ENCODE measurements at regions not wholly inside any gene's neighbourhood (a gene's known extent, or its start where the extent isn't known, plus 50 kb on each side); places are given as distances from the start of the nearest gene placed in this dataset.

- Histone ChIP-seq H3K4me3 (ENCODE audit: low read length in 2 of 2) (no peak overlapping the region), H2BK5ac (ENCODE audit: low read length) (no peak overlapping the region), H4K91ac (ENCODE audit: low read depth, low read length, poor library complexity) (no peak overlapping the region), H4K8ac (ENCODE audit: low read depth, low read length) (no peak overlapping the region), H3K9ac (ENCODE audit: low read depth, low read length, poor library complexity) (no peak overlapping the region), H3K18ac (ENCODE audit: low read length) (no peak overlapping the region), H3K4me2 (ENCODE audit: insufficient read depth, low read length, poor library complexity, severe bottlenecking) (no peak overlapping the region), H2AFZ (ENCODE audit: low read length) (no peak overlapping the region), H3K27ac (replicated peaks; ENCODE audit: low read length) (no peak overlapping the region), H3K23ac (ENCODE audit: low read depth, low read length, poor library complexity) (no peak overlapping the region), H2AK5ac (ENCODE audit: low read depth, low read length) (no peak overlapping the region), H2BK12ac (ENCODE audit: low read length) (no peak overlapping the region), H3K4ac (ENCODE audit: low read length) (no peak overlapping the region), H3K27me3 (ENCODE audit: control insufficient read depth in 3 of 3, insufficient read depth in 3 of 3, low read depth in 1 of 3, low read length in 3 of 3) (no peaks in the 10 kb centered on the region), H3K36me3 (replicated peaks in 1 of 2; ENCODE audit: control insufficient read depth in 2 of 2, insufficient read depth in 2 of 2, low read length in 2 of 2) (no peaks in the 10 kb centered on the region), H3K14ac (ENCODE audit: low read length) (no peak overlapping the region), H3K4me1 (ENCODE audit: control insufficient read depth in 2 of 2, insufficient read depth in 1 of 2, low read depth in 1 of 2, low read length in 2 of 2) (peaks cover 0 to 1% of the 10 kb centered on the region in 2 donors), H2BK120ac (ENCODE audit: low read depth, low read length) (no peak overlapping the region), H3K9me3 (replicated peaks in 1 of 2; ENCODE audit: control insufficient read depth in 2 of 2, insufficient read depth in 1 of 2, low read depth in 1 of 2, low read length in 2 of 2) (peaks cover 0 to 6% of the 10 kb centered on the region in 2 donors), H2BK15ac (ENCODE audit: low read length) (no peak overlapping the region), H3K79me1 (ENCODE audit: low read depth, low read length) (no peaks in the 10 kb centered on the region)
- DNase-seq (ENCODE audit: low spot score): no peak
- no CpG with 5 or more reads among the region's 1 CpG for WGBS, 2 donors (ENCODE audit: extremely low coverage in 2 of 2, insufficient read length in 2 of 2, insufficient replicate concordance in 1 of 2)
Observed at GRCh38 chr3:5282703-5283102, 95.2 kb downstream of the EDEM1 start.

- Histone ChIP-seq H3K4me3 (ENCODE audit: low read length in 2 of 2) (peak overlapping the region in 1 of 2 donors; percentile 62), H2BK15ac (ENCODE audit: low read length) (no peak overlapping the region), H3K9ac (ENCODE audit: low read depth, low read length, poor library complexity) (no peak overlapping the region), H3K4me1 (ENCODE audit: control insufficient read depth in 2 of 2, insufficient read depth in 1 of 2, low read depth in 1 of 2, low read length in 2 of 2) (no peaks in the 10 kb centered on the region), H4K91ac (ENCODE audit: low read depth, low read length, poor library complexity) (no peak overlapping the region), H2AFZ (ENCODE audit: low read length) (no peak overlapping the region), H3K27me3 (ENCODE audit: control insufficient read depth in 3 of 3, insufficient read depth in 3 of 3, low read depth in 1 of 3, low read length in 3 of 3) (no peaks in the 10 kb centered on the region), H4K8ac (ENCODE audit: low read depth, low read length) (no peak overlapping the region), H3K4me2 (ENCODE audit: insufficient read depth, low read length, poor library complexity, severe bottlenecking) (no peak overlapping the region), H3K36me3 (replicated peaks in 1 of 2; ENCODE audit: control insufficient read depth in 2 of 2, insufficient read depth in 2 of 2, low read length in 2 of 2) (no peaks in the 10 kb centered on the region), H3K18ac (ENCODE audit: low read length) (peak overlapping the region; percentile 18), H3K14ac (ENCODE audit: low read length) (no peak overlapping the region), H3K4ac (ENCODE audit: low read length) (no peak overlapping the region), H3K27ac (replicated peaks; ENCODE audit: low read length) (no peak overlapping the region), H2BK5ac (ENCODE audit: low read length) (no peak overlapping the region), H3K9me3 (replicated peaks in 1 of 2; ENCODE audit: control insufficient read depth in 2 of 2, insufficient read depth in 1 of 2, low read depth in 1 of 2, low read length in 2 of 2) (peaks cover 0 to 6% of the 10 kb centered on the region in 2 donors), H2BK120ac (ENCODE audit: low read depth, low read length) (no peak overlapping the region), H2AK5ac (ENCODE audit: low read depth, low read length) (no peak overlapping the region), H3K79me1 (ENCODE audit: low read depth, low read length) (no peaks in the 10 kb centered on the region), H2BK12ac (ENCODE audit: low read length) (no peak overlapping the region), H3K23ac (ENCODE audit: low read depth, low read length, poor library complexity) (no peak overlapping the region)
- DNase-seq (ENCODE audit: low spot score): no peak
Observed at GRCh38 chr3:5285439-5285838, 97.9 kb downstream of the EDEM1 start.

GRCh38 chr3:5290915-5291314 lies 103.4 kb downstream of the EDEM1 start:
- H3K4me1 ChIP-seq (ENCODE audit: control insufficient read depth in 2 of 2, insufficient read depth in 1 of 2, low read depth in 1 of 2, low read length in 2 of 2): no peaks in the 10 kb centered on the region
- H3K14ac ChIP-seq (ENCODE audit: low read length): no peak overlapping the region
- no peaks in the 10 kb centered on the region for H3K27me3 ChIP-seq (ENCODE audit: control insufficient read depth in 3 of 3, insufficient read depth in 3 of 3, low read depth in 1 of 3, low read length in 3 of 3)
- no peaks in the 10 kb centered on the region for H3K79me1 ChIP-seq (ENCODE audit: low read depth, low read length)
- H3K27ac ChIP-seq (replicated peaks; ENCODE audit: low read length): no peak overlapping the region
- no peak overlapping the region for H3K4ac ChIP-seq (ENCODE audit: low read length)
- no peak overlapping the region for H4K8ac ChIP-seq (ENCODE audit: low read depth, low read length)
- H2BK12ac ChIP-seq (ENCODE audit: low read length): no peak overlapping the region
- no peak for DNase-seq (ENCODE audit: low spot score)
- H4K91ac ChIP-seq (ENCODE audit: low read depth, low read length, poor library complexity): no peak overlapping the region
- H2AFZ ChIP-seq (ENCODE audit: low read length): no peak overlapping the region
- no peak overlapping the region for H2AK5ac ChIP-seq (ENCODE audit: low read depth, low read length)
- no peak overlapping the region for H3K23ac ChIP-seq (ENCODE audit: low read depth, low read length, poor library complexity)
- H3K9ac ChIP-seq (ENCODE audit: low read depth, low read length, poor library complexity): no peak overlapping the region
- H3K4me3 ChIP-seq (ENCODE audit: low read length in 2 of 2): no peak overlapping the region
- H2BK120ac ChIP-seq (ENCODE audit: low read depth, low read length): no peak overlapping the region
- no peaks in the 10 kb centered on the region for H3K36me3 ChIP-seq (replicated peaks in 1 of 2; ENCODE audit: control insufficient read depth in 2 of 2, insufficient read depth in 2 of 2, low read length in 2 of 2)
- H3K18ac ChIP-seq (ENCODE audit: low read length): no peak overlapping the region
- H3K4me2 ChIP-seq (ENCODE audit: insufficient read depth, low read length, poor library complexity, severe bottlenecking): no peak overlapping the region
- WGBS, 2 donors (ENCODE audit: extremely low coverage in 2 of 2, insufficient read length in 2 of 2, insufficient replicate concordance in 1 of 2): no CpG with 5 or more reads among the region's 3 CpGs
- no peak overlapping the region for H2BK5ac ChIP-seq (ENCODE audit: low read length)
- no peak overlapping the region for H2BK15ac ChIP-seq (ENCODE audit: low read length)
- H3K9me3 ChIP-seq (replicated peaks in 1 of 2; ENCODE audit: control insufficient read depth in 2 of 2, insufficient read depth in 1 of 2, low read depth in 1 of 2, low read length in 2 of 2): no peaks in the 10 kb centered on the region

- H2BK15ac ChIP-seq (ENCODE audit: low read length): no peak overlapping the region
- H3K27me3 ChIP-seq (ENCODE audit: control insufficient read depth in 3 of 3, insufficient read depth in 3 of 3, low read depth in 1 of 3, low read length in 3 of 3): no peaks in the 10 kb centered on the region
- no peak overlapping the region for H3K4me3 ChIP-seq (ENCODE audit: low read length in 2 of 2)
- no peak overlapping the region for H3K4me2 ChIP-seq (ENCODE audit: insufficient read depth, low read length, poor library complexity, severe bottlenecking)
- no peaks in the 10 kb centered on the region for H3K9me3 ChIP-seq (replicated peaks in 1 of 2; ENCODE audit: control insufficient read depth in 2 of 2, insufficient read depth in 1 of 2, low read depth in 1 of 2, low read length in 2 of 2)
- H2BK5ac ChIP-seq (ENCODE audit: low read length): no peak overlapping the region
- no peak overlapping the region for H3K4ac ChIP-seq (ENCODE audit: low read length)
- H3K36me3 ChIP-seq (replicated peaks in 1 of 2; ENCODE audit: control insufficient read depth in 2 of 2, insufficient read depth in 2 of 2, low read length in 2 of 2): no peaks in the 10 kb centered on the region
- H2AFZ ChIP-seq (ENCODE audit: low read length): no peak overlapping the region
- H3K79me1 ChIP-seq (ENCODE audit: low read depth, low read length): no peaks in the 10 kb centered on the region
- H4K8ac ChIP-seq (ENCODE audit: low read depth, low read length): no peak overlapping the region
- H3K9ac ChIP-seq (ENCODE audit: low read depth, low read length, poor library complexity): no peak overlapping the region
- no peak overlapping the region for H3K18ac ChIP-seq (ENCODE audit: low read length)
- no peak for DNase-seq (ENCODE audit: low spot score)
- no peak overlapping the region for H4K91ac ChIP-seq (ENCODE audit: low read depth, low read length, poor library complexity)
- no peaks in the 10 kb centered on the region for H3K4me1 ChIP-seq (ENCODE audit: control insufficient read depth in 2 of 2, insufficient read depth in 1 of 2, low read depth in 1 of 2, low read length in 2 of 2)
- no peak overlapping the region for H2BK120ac ChIP-seq (ENCODE audit: low read depth, low read length)
- H3K14ac ChIP-seq (ENCODE audit: low read length): no peak overlapping the region
- H3K23ac ChIP-seq (ENCODE audit: low read depth, low read length, poor library complexity): no peak overlapping the region
- no peak overlapping the region for H3K27ac ChIP-seq (replicated peaks; ENCODE audit: low read length)
- no peak overlapping the region for H2BK12ac ChIP-seq (ENCODE audit: low read length)
- WGBS, 2 donors (ENCODE audit: extremely low coverage in 2 of 2, insufficient read length in 2 of 2, insufficient replicate concordance in 1 of 2): no CpG with 5 or more reads among the region's 7 CpGs
- H2AK5ac ChIP-seq (ENCODE audit: low read depth, low read length): no peak overlapping the region
Observed at GRCh38 chr3:5292512-5292911, 105.0 kb downstream of the EDEM1 start.
